Head of caudate nucleus (tissue), 42 donors: ENCODE measurements at regions not wholly inside any gene's neighbourhood (a gene's known extent, or its start where the extent isn't known, plus 50 kb on each side); places are given as distances from the start of the nearest gene placed in this dataset.

ENCODE experiments used
- DNase-seq, 42 donors: peaks; one replicate each; pipeline versions ENCODE4 v3.0.0 to v3.0.0-alpha.2; 2020 to 2021; ENCODE audit warnings: mixed read lengths in 7 of 42
- intact Hi-C: fragments of 100-400 bp; cut with DNase I; formaldehyde crosslinking; loops from one replicate; pipeline ENCODE4 v1.15.0; 2022

DNA sequence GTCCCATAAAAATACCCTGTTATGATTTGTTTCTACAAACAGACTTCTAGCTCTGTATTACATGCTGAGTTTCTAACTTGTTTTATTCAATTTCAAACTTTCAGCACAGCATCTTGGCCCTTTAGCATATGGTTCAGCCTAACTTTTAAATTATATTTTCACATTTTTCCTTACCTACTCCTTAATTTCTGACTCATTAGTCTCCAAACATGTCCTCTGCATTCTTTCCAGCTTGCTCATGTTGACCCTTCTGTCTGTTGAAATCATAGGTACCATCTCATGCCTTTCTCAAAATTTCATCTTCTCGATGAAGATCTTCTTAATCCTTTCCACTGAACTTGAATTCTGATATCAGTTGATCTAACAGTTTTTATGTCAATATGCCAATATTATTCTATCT lies 200.9 kb upstream of the RIOK2 start:
- intact Hi-C loops = no loop called here
- DNase-seq = no peak

GRCh38 chr5:97388794-97389193 lies 205.7 kb upstream of the RIOK2 start:
- no peak for DNase-seq

DNA sequence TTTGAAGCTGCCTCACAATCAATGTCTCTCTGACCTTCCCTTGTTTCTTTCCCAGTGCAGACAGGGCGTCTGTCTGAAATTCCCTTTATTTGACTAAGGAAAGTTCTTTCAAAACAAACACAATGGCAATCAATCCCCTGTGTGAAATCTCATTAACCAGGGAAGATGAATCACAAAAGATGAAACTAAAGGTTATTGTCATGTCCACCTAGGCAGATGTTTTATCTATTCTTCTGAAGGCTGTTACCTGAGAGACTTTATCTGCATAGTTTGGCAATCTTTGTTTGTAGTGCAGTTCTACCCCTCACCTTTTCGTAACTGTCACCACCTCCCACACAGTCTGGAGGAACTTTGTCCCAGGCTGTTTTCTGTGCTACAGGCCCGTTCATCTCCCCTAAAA lies 217.5 kb upstream of the RIOK2 start:
- intact Hi-C loops = no loop called here
- no peak for DNase-seq

More at GRCh38 chr5:97388794-97389193, 205.7 kb upstream of the RIOK2 start:
- intact Hi-C loops = no loop called here

GRCh38 chr5:97405941-97406340 lies 222.9 kb upstream of the RIOK2 start:
- intact Hi-C loops = no loop called here
- no peak for DNase-seq

- intact Hi-C loops = no loop called here
- DNase-seq = no peak
These were observed 224.1 kb upstream of the RIOK2 start for GRCh38 chr5:97406946-97407676.

GRCh38 chr5:97408331-97408730 lies 225.3 kb upstream of the RIOK2 start:
- DNase-seq = no peak
- intact Hi-C loops = no loop called here

- DNase-seq = no peak
- intact Hi-C loops = no loop called here
These were observed 229.9 kb upstream of the RIOK2 start for GRCh38 chr5:97412959-97413358.

- intact Hi-C loops = no loop called here
- no peak for DNase-seq
These were observed 234.9 kb upstream of the RIOK2 start for GRCh38 chr5:97417986-97418385.

GRCh38 chr5:97418462-97418861 lies 235.4 kb upstream of the RIOK2 start:
- intact Hi-C loops = no loop called here

DNA sequence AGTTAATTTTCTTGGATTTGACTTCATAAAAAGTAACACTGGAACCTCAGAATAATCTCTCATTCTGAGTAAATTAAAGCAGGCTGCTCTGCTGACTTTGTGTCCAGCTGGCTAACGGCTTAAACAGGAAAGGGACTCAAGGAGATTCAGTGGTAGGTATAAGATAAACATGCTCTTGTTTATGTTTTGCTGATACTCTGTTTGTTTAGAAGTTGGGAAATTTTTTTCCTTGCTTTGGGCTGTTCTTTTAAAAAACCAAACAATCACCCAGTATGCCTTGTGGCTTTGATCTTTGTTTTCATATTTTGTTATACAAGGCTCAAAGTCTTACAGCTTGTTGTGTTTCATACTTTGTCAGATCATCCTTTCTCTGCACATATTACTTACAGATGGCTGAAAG lies 237.6 kb upstream of the RIOK2 start:
- intact Hi-C loops = no loop called here
- DNase-seq = no peak

More at GRCh38 chr5:97418462-97418861, 235.4 kb upstream of the RIOK2 start:
- no peak for DNase-seq

- intact Hi-C loops = no loop called here
- DNase-seq = no peak
These were observed 239.6 kb upstream of the RIOK2 start for GRCh38 chr5:97422678-97423077.

DNA sequence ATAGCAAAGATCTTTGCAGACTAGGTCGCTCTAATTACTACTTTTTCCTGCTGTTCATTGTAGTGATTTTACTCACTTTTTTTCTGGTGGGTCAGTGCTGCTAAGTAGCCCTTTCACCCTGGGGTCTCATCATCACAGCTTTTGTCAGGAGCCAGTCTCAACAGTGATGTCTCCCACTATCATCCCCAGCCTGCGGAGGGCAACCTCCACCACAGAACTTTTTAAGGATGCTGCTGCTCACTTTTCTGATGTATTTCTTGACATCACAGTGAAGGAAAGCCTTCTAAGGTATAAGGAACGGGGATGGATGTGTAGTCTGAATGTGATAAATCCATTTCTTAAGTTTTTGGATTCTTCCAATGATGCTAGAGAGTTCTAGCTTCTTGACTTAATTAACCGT lies 242.5 kb upstream of the RIOK2 start:
- intact Hi-C loops = no loop called here

DNA sequence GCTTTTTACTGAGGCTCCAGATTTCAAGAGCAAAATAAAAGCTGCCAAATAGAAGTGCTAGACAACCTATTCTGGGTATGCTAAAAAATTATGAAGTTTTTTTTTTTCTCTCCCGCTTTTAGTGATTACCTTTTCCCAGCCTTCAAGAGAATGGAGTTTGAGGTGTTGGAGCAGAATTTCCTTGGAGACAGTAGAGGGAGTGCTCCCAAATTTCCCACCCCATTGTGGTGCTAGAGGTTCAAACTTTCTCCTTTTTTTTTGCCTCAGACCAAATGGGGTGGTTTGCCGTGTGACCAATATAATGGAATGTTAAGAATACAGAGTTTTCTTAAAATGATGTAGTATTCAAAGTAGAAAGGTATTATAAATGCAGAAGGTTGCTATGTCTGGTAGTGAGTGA lies 244.2 kb upstream of the RIOK2 start:
- intact Hi-C loops = no loop called here
- no peak for DNase-seq

More for the DNA sequence above, 242.5 kb upstream of the RIOK2 start:
- DNase-seq = peak in 25 of 42 donors; percentile 2 to 60 (median 30)

GRCh38 chr5:97434021-97434420 lies 251.0 kb upstream of the RIOK2 start:
- no peak for DNase-seq
- intact Hi-C loops = no loop called here

- DNase-seq = no peak
- intact Hi-C loops = no loop called here
These were observed 253.4 kb upstream of the RIOK2 start for GRCh38 chr5:97436405-97436804.

DNA sequence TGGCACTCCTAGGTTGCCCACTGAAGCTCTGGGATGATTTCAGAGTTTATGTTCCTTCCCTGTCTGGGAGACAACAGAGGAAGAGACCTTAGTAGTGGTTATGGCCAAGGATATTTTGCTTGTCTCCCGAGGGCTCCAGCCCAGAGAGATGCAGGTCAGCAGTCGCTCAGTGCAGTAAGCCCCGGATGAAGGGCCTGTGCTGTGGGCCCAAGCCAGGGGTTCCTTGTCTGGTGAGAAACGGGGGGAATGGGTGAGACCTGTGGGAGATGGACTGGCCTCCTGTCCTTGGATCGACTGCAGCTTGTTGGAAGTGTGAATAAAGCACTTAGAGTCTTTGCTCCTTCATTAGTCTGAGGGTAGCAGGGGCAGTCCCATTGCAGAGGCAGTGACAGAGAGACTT lies 260.7 kb upstream of the RIOK2 start:
- intact Hi-C loops = no loop called here
- no peak for DNase-seq

DNA sequence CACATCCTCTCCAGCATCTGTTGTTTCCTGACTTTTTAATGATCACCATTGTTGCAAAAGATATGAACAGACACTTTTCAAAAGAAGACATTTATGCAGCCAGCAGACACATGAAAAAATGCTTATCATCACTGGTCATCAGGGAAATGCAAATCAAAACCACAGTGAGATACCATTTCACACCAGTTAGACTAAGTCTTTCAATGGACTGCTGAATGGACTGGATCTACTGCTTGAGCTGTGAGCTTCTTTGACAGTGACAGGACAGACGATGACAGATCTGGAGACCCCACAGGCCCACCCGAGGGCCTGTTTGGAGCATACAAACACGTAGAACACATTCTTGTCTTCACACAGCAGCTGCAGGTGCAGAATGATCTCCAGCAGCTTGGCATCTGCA lies 266.1 kb upstream of the RIOK2 start:
- intact Hi-C loops = no loop called here
- no peak for DNase-seq

GRCh38 chr5:97452646-97453045 lies 269.6 kb upstream of the RIOK2 start:
- intact Hi-C loops = no loop called here
- peak in 29 of 42 donors; percentile 16 to 75 (median 45) for DNase-seq

DNA sequence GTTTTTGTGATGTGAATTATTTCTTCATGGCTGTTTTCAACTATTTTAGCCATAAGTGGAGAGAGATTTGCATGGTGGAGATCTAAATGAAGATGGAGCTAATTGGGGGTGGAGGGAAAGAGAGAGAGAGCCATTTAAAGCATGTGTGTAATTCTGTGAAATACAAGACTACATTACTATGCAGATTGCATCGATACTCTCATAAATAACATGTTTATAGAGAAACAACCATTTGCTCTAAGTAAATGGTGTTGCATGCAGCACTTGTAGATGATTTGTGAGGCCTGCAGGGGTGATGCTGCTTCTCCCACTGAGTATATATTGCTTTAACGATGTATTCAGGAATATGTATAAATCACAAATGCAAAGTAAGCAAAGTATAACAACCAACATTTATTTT lies 270.2 kb upstream of the RIOK2 start:
- no peak for DNase-seq
- intact Hi-C loops = no loop called here

GRCh38 chr5:97454015-97454414 lies 271.0 kb upstream of the RIOK2 start:
- intact Hi-C loops = no loop called here
- no peak for DNase-seq

GRCh38 chr5:97455996-97456395 lies 272.9 kb upstream of the RIOK2 start:
- intact Hi-C loops = no loop called here
- DNase-seq = no peak

GRCh38 chr5:97458851-97459250 lies 275.8 kb upstream of the RIOK2 start:
- intact Hi-C loops = no loop called here
- DNase-seq = no peak
